GM12878 (cell line): ENCODE measurements at regions not wholly inside any gene's neighbourhood (a gene's known extent, or its start where the extent isn't known, plus 50 kb on each side); places are given as distances from the start of the nearest gene placed in this dataset.
A peak's percentile ranks its signal among the peaks of the same experiment; 100 is the strongest.

Experiments
- ATF7 ChIP-seq: fragments of 450-650 bp; IDR thresholded peaks from 2 replicates; pipeline ENCODE4 v1.6.1; 2016; ENCODE audit warnings: low read depth, mild to moderate bottlenecking
- BACH1 ChIP-seq: fragments of 450-650 bp; IDR thresholded peaks from 2 replicates; pipeline ENCODE4 v1.6.1; 2017; ENCODE audit warnings: mild to moderate bottlenecking, borderline replicate concordance
- BCL11A ChIP-seq: IDR thresholded peaks from 2 replicates; pipeline ENCODE4 v1.6.1; 2011; ENCODE audit warnings: low read depth, low read length
- BHLHE40 ChIP-seq, 2 experiments: fragments of 450-650 bp in 1 of 2; IDR thresholded peaks; 2 replicates each; pipeline ENCODE4 v1.6.1; 2011 to 2017; ENCODE audit warnings: low read depth in 2 of 2, borderline replicate concordance in 1 of 2, improper control_type of control experiment in 1 of 2, low read length in 1 of 2, mild to moderate bottlenecking in 1 of 2
- CREM ChIP-seq: IDR thresholded peaks from 2 replicates; pipeline ENCODE4 v1.6.1; 2014; ENCODE audit warnings: antibody characterized with exemption, low read depth
- GABPA ChIP-seq: IDR thresholded peaks from 2 replicates; pipeline ENCODE4 v1.6.1; 2014; ENCODE audit warnings: antibody characterized with exemption, low read depth, mild to moderate bottlenecking, inconsistent platforms
- HCFC1 ChIP-seq: fragments of 150-350 bp; IDR thresholded peaks from 2 replicates; pipeline ENCODE4 v1.6.1; 2014; ENCODE audit warnings: low read length
- NKRF ChIP-seq: fragments of 450-650 bp; conservative IDR thresholded peaks from 2 replicates; pipeline ENCODE4 v1.6.1; 2017; ENCODE audit warnings: mild to moderate bottlenecking, moderate library complexity
- PAX5 ChIP-seq: IDR thresholded peaks from 2 replicates; pipeline ENCODE4 v1.6.1; 2011; ENCODE audit warnings: low read depth, low read length, borderline replicate concordance
- PBX3 ChIP-seq: IDR thresholded peaks from 2 replicates; pipeline ENCODE4 v1.6.1; 2011; ENCODE audit warnings: mild to moderate bottlenecking, low read depth, low read length, moderate library complexity; ENCODE audit not compliant: insufficient replicate concordance
- PKNOX1 ChIP-seq: fragments of 450-650 bp; IDR thresholded peaks from 2 replicates; pipeline ENCODE4 v1.6.1; 2016; ENCODE audit warnings: mild to moderate bottlenecking
- RAD21 ChIP-seq: IDR thresholded peaks from 2 replicates; pipeline ENCODE4 v1.6.1; 2011; ENCODE audit warnings: mild to moderate bottlenecking, low read depth, low read length, moderate library complexity; ENCODE audit not compliant: insufficient read depth
- RBBP5 ChIP-seq: fragments of 200-600 bp; sonication (generic); conservative IDR thresholded peaks from 2 replicates; pipeline ENCODE4 v1.6.1; 2016
- RELB ChIP-seq: fragments of 450-650 bp; IDR thresholded peaks from 2 replicates; pipeline ENCODE4 v1.6.1; 2017; ENCODE audit warnings: low read depth, mild to moderate bottlenecking, moderate library complexity
- REST ChIP-seq: IDR thresholded peaks from 2 replicates; pipeline ENCODE4 v1.6.1; 2012; ENCODE audit warnings: mild to moderate bottlenecking, low read depth, low read length
- RFX5 ChIP-seq: IDR thresholded peaks from 2 replicates; pipeline ENCODE4 v1.6.1; 2011; ENCODE audit warnings: low read depth, low read length, improper control_type of control experiment
- SMAD5 ChIP-seq: IDR thresholded peaks from 2 replicates; pipeline ENCODE4 v1.6.1; 2016; ENCODE audit warnings: antibody characterized with exemption, low read depth
- SUPT20H ChIP-seq: IDR thresholded peaks from 2 replicates; pipeline ENCODE4 v1.6.1; 2011; ENCODE audit warnings: low read depth, mild to moderate bottlenecking, low read length, moderate library complexity, borderline replicate concordance; ENCODE audit not compliant: control insufficient read depth
- SUZ12 ChIP-seq: fragments of 200-600 bp; sonication (generic); IDR thresholded peaks from one replicate; pipeline ENCODE4 v1.6.1; 2018; ENCODE audit warnings: antibody characterized with exemption, mild to moderate bottlenecking; ENCODE audit not compliant: unreplicated experiment
- TARDBP ChIP-seq: IDR thresholded peaks from 2 replicates; pipeline ENCODE4 v1.6.1; 2016; ENCODE audit warnings: borderline replicate concordance
- TCF12 ChIP-seq: IDR thresholded peaks from 2 replicates; pipeline ENCODE4 v1.6.1; 2011; ENCODE audit warnings: low read depth, mild to moderate bottlenecking, low read length
- ZNF274 ChIP-seq: IDR thresholded peaks from one replicate; pipeline ENCODE4 v1.8.0; 2011; ENCODE audit not compliant: insufficient read length, insufficient read depth
- ZNF384 ChIP-seq: IDR thresholded peaks from 2 replicates; pipeline ENCODE4 v1.6.1; 2012; ENCODE audit warnings: low read depth, mild to moderate bottlenecking, low read length, improper control_type of control experiment, borderline replicate concordance
- ZZZ3 ChIP-seq: IDR thresholded peaks from 2 replicates; pipeline ENCODE4 v1.6.1; 2011; ENCODE audit warnings: low read depth; ENCODE audit not compliant: control insufficient read depth, insufficient read length

- TF ChIP-seq PBX3 (peak; percentile 61), ZZZ3 (no peak), NKRF (no peak), ZNF274 (no peak), RBBP5 (no peak), RAD21 (no peak), TCF12 (no peak), PKNOX1 (0 out of 2 replicates have a peak, but pooled peaks have one; percentile 26), GABPA (no peak), PAX5 (no peak), HCFC1 (no peak), RELB (no peak), ZNF384 (no peak), SUZ12 (no peak), BCL11A (peak; percentile 51; the same call in 1 of the 2 replicates), ATF7 (no peak), CREM (no peak), RFX5 (no peak), SMAD5 (no peak), BACH1 (no peak), REST (no peak), SUPT20H (no peak), TARDBP (no peak), BHLHE40 (IDR thresholded peaks at IDR 0.05; ENCODE audit: borderline replicate concordance in 1 of 2, low read depth in 2 of 2, low read length in 1 of 2) (no peak)
Measured at GRCh38 chr1:170274131-170274501, 128.4 kb downstream of the NTMT2 start (continued).
